ENCODE measurements at regions not wholly inside any gene's neighbourhood (a gene's known extent, or its start where the extent isn't known, plus 50 kb on each side); places are given as distances from the start of the nearest gene placed in this dataset.

DNA sequence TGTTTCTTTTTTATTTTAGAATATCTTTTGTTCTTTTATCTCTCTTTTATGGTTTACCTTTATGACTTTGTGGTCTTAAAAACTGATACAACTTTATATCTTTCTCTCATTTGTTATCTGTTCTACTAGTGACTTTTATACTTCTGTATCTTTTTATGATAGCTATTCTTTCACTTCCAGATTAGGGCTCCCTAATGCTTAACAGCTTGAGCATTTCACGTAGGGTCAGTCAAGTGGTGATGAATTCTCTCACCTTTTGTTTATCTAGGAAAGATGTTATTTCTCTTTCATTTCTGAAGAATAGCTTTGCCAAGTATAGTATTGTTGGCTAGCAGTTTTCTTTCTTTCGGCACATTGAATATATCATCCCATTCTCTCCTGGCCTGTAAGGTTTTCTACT, 123.6 kb downstream of the NUDT12 start:
- Histone ChIP-seq H2AFZ (ENCODE audit: low read length) (no peak overlapping the region), H3K79me2 (ENCODE audit: insufficient read depth, low read length) (no peaks in the 10 kb centered on the region), H3K9me2 (replicated peaks; ENCODE audit: low read depth, low read length) (no peaks in the 10 kb centered on the region), H3K9ac (ENCODE audit: low read depth, low read length, poor library complexity, severe bottlenecking) (no peak overlapping the region), H3K27me3 (ENCODE audit: insufficient read depth, low read length, poor library complexity, severe bottlenecking) (no peaks in the 10 kb centered on the region), H4K20me1 (ENCODE audit: insufficient read depth, low read length, poor library complexity, severe bottlenecking) (no peaks in the 10 kb centered on the region), H3K4me1 (ENCODE audit: insufficient read depth, low read length, poor library complexity, severe bottlenecking) (no peaks in the 10 kb centered on the region), H3K36me3 (ENCODE audit: insufficient read depth, low read length) (no peaks in the 10 kb centered on the region), H3K4me3 (ENCODE audit: low read length, poor library complexity, severe bottlenecking) (no peak overlapping the region), H3K4me2 (ENCODE audit: low read depth, low read length, poor library complexity, severe bottlenecking) (no peak overlapping the region), H3K9me3 (ENCODE audit: insufficient read depth, low read depth, low read length) (no peaks in the 10 kb centered on the region), H3F3A (ENCODE audit: low read depth) (no peaks in the 10 kb centered on the region)
- TF ChIP-seq EZH2phosphoT487 (IDR thresholded peaks at IDR 0.05; ENCODE audit: borderline replicate concordance) (no peak), CTCF (conservative IDR thresholded peaks at IDR 0.05; ENCODE audit: low read length) (no peak)

DNA sequence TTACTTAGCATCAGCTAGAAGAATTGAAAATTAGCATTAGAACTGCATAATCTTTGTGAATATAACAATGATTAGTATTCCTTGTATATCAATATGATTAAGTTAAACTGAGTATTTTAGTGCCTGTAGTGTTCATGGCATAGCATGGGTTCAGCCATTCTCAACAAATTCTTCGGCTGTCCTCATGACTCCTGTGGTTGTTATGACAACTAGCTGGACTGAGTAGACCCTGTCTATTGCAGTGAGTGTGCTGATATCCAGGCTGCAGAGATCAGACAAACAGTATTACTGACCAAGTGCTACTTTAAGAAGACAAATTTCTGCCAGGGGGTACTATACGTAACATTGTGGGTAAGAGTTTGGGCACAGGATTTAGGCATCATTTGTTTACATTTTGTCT, 125.9 kb downstream of the NUDT12 start:
- Histone ChIP-seq H4K20me1 (ENCODE audit: insufficient read depth, low read length, poor library complexity, severe bottlenecking) (no peaks in the 10 kb centered on the region), H3K9me3 (ENCODE audit: insufficient read depth, low read depth, low read length) (no peaks in the 10 kb centered on the region), H2AFZ (ENCODE audit: low read length) (no peak overlapping the region), H3K9ac (ENCODE audit: low read depth, low read length, poor library complexity, severe bottlenecking) (no peak overlapping the region), H3K27me3 (ENCODE audit: insufficient read depth, low read length, poor library complexity, severe bottlenecking) (no peaks in the 10 kb centered on the region), H3K36me3 (ENCODE audit: insufficient read depth, low read length) (no peaks in the 10 kb centered on the region), H3K4me3 (ENCODE audit: low read length, poor library complexity, severe bottlenecking) (no peak overlapping the region), H3K9me2 (replicated peaks; ENCODE audit: low read depth, low read length) (no peaks in the 10 kb centered on the region), H3K4me2 (ENCODE audit: low read depth, low read length, poor library complexity, severe bottlenecking) (no peak overlapping the region), H3K79me2 (ENCODE audit: insufficient read depth, low read length) (no peaks in the 10 kb centered on the region), H3K4me1 (ENCODE audit: insufficient read depth, low read length, poor library complexity, severe bottlenecking) (no peaks in the 10 kb centered on the region), H3F3A (ENCODE audit: low read depth) (no peaks in the 10 kb centered on the region)
- TF ChIP-seq EZH2phosphoT487 (IDR thresholded peaks at IDR 0.05; ENCODE audit: borderline replicate concordance) (no peak), CTCF (conservative IDR thresholded peaks at IDR 0.05; ENCODE audit: low read length) (no peak)

DNA sequence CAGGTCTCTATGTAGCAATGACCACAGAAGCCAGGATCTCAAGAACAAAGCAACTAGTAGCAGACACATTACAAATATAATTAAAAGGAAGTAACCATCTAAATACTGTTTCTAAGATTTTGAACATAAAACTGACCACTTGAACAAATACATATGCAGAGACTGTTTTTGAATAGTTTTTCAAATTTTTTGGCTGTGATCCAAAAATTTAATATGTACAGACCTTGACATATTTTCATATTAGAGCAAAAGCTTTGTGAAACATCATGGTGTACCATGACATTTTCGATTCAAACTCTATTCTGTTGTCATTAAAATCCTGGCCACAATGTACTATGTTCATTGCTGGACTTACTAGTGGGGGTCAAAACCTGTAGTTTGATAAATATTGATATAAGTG, 126.5 kb downstream of the NUDT12 start:
- no peak for TF ChIP-seq EZH2phosphoT487 (IDR thresholded peaks at IDR 0.05; ENCODE audit: borderline replicate concordance)
- no peak for TF ChIP-seq CTCF (conservative IDR thresholded peaks at IDR 0.05; ENCODE audit: low read length)
- H3K36me3 ChIP-seq (ENCODE audit: insufficient read depth, low read length) = no peaks in the 10 kb centered on the region
- no peak overlapping the region for H3K4me3 ChIP-seq (ENCODE audit: low read length, poor library complexity, severe bottlenecking)
- no peak overlapping the region for H2AFZ ChIP-seq (ENCODE audit: low read length)
- H4K20me1 ChIP-seq (ENCODE audit: insufficient read depth, low read length, poor library complexity, severe bottlenecking) = no peaks in the 10 kb centered on the region
- H3K9ac ChIP-seq (ENCODE audit: low read depth, low read length, poor library complexity, severe bottlenecking) = no peak overlapping the region
- H3K4me1 ChIP-seq (ENCODE audit: insufficient read depth, low read length, poor library complexity, severe bottlenecking) = no peaks in the 10 kb centered on the region
- H3K4me2 ChIP-seq (ENCODE audit: low read depth, low read length, poor library complexity, severe bottlenecking) = no peak overlapping the region
- no peaks in the 10 kb centered on the region for H3K9me2 ChIP-seq (replicated peaks; ENCODE audit: low read depth, low read length)
- no peaks in the 10 kb centered on the region for H3K27me3 ChIP-seq (ENCODE audit: insufficient read depth, low read length, poor library complexity, severe bottlenecking)
- H3K9me3 ChIP-seq (ENCODE audit: insufficient read depth, low read depth, low read length) = no peaks in the 10 kb centered on the region
- H3K79me2 ChIP-seq (ENCODE audit: insufficient read depth, low read length) = no peaks in the 10 kb centered on the region
- no peaks in the 10 kb centered on the region for H3F3A ChIP-seq (ENCODE audit: low read depth)

Measured in Loucy (cell line).